ENCODE measurements at regions not wholly inside any gene's neighbourhood (a gene's known extent, or its start where the extent isn't known, plus 50 kb on each side); places are given as distances from the start of the nearest gene placed in this dataset.
"Not testable (repeated sequence)": the region's sequence is repeated elsewhere in the genome, so short reads cannot be mapped to it uniquely, and the experiment has no call there.

DNA sequence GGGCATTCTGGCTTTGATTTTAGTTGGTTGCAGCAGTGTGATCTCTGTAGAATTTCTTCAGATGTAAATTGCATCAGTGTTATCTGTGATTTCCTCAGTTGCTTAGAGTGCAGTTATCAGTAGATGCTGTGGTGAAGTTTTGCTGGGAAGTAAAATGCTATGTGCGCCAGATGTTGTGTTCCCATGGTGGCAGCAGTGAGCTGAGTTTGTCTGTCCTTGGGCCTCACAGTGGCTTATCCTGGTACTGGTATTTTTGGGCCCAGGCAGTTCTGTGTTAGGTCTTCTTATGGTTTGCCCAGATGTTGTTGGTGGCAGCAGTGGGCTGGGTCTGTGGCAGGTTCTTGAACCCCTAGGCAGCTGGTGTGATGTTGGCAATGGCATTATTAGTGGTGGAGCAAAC is 1242.1 kb downstream of the PLA2G4A start:
- no peak for DNase-seq

DNA sequence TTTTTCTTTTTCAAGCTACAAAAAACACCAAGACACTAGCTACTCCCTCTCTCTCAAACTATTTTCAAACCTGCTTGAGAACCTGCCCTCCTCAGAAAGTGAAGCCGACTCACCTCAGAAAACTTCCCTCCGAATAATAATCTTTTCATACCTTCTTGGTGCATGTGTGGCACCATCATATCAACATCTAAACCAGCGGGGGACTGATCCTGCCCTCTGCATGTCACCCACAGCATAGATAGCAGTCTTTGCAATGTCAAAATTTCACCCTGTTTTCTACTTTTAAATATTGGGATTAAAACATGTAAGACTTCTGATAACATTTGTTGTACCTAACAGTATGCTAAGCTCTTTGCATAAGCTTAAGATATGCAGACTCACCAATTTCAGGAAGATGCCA is 1260.3 kb downstream of the PLA2G4A start:
- no peak for DNase-seq

DNA sequence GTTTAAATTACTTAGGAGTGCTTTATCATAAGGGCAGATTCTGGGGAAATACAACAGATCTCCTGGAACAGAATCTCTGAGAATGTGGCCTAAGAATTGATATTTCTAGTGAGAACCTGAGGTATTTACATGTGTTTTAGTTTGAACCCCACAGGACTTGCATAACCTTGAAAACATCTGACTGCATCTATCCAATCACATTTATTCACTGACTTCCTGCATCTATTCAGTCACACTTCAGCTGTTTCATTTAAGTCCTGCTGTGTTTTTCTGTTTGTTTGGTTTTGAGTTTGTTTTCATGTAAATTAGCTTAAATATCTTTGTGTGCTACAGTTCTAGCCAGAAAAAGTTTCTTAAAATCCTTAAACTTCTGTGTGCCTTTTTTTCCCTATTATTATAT is 1260.7 kb downstream of the PLA2G4A start:
- peak; percentile 3 for DNase-seq

DNA sequence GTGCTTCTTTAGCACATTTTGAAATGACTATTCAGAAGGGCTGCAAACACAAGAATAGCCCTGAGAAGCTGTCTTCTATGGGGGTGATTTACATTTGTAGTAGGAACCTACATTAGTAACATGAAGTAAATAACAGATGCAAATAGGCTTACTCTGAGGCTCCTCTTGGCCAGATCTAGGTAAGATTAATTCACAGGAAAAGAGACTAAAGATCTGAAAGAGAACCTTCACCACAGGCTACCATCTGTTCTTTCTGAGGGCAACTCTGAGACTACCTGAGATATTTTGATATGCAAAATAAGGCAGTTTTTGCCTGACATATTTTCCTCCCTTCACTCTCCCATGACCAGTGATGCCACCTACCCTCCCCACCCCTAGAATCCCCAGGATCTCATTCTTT is 1267.8 kb downstream of the PLA2G4A start:
- DNase-seq, result no peak

DNA sequence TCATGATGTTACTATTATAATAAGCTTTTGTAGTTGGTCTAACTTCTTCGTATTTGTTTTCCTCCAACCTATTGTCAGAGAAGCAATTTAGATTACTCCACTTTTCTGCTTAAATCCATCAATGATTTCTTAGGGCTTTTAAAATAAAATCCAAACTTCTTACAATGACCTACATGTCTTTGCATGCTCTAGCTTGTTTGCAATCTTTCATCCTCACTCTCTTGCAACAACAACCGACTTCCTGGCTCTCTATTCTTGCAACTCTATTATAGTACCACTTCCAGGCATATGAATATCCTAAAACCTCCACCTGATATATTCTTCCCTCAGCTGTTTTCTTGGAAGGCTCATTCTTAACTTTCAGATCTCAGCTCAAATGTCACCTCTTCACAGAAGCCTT is 1288.7 kb downstream of the PLA2G4A start:
- DNase-seq, result no peak

DNA sequence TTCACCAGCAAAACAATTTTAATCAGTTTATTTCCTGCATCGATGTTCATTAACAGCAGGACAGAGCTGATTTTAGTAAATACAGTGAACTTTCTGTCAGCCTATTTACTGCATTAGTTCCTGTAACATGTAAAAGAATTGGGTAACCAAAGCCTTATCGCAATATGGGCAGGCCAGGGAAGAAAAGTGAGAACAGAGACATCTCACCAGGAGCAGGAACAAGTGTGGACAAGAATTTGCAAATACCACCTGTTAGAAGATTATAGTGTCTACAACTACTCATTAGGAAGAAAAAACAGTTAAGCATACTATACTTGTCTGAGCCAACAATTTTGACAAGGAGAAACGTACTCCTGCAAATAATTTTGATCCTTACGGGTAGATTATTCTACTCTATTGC is 1293.9 kb downstream of the PLA2G4A start:
- DNase-seq, result no peak

DNA sequence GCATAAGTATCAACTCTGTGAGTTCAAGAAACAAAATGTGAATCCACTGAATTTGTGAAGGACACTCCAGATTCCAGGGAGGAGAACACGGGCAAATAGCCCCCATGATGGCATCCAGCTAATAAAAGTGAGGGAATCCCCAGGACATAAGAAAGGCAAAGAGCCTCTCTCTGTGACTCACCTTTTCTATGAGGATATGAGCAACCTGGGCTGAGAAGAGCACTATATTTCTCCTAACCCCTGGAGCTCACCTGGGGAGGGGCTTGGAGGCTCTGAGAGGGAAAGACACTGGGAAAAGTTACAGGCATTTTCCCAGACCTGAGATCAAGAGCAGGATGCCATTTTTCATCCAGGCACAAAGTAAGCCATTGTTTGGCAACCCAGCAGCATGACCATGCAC is 1298.8 kb downstream of the PLA2G4A start:
- DNase-seq, result no peak

DNA sequence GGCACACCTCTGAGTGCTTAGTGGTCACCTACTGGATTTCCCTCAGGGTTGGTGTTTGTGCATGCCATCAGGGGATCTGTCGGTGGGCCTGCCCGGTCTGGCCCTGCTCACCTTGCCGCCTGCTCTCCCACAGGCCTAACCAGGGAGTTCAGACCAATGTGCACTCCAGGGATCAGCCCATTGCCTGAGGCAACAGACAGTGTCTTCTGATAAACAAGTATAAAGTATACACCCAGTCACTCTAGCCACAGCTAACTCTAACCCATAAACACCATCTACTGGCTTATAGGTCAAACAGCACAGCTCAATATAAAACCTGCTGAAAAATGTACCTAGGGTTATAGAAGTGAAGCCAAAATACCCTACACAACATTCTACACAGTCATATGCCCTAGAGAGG is 1300.0 kb downstream of the PLA2G4A start:
- DNase-seq, result no peak

DNA sequence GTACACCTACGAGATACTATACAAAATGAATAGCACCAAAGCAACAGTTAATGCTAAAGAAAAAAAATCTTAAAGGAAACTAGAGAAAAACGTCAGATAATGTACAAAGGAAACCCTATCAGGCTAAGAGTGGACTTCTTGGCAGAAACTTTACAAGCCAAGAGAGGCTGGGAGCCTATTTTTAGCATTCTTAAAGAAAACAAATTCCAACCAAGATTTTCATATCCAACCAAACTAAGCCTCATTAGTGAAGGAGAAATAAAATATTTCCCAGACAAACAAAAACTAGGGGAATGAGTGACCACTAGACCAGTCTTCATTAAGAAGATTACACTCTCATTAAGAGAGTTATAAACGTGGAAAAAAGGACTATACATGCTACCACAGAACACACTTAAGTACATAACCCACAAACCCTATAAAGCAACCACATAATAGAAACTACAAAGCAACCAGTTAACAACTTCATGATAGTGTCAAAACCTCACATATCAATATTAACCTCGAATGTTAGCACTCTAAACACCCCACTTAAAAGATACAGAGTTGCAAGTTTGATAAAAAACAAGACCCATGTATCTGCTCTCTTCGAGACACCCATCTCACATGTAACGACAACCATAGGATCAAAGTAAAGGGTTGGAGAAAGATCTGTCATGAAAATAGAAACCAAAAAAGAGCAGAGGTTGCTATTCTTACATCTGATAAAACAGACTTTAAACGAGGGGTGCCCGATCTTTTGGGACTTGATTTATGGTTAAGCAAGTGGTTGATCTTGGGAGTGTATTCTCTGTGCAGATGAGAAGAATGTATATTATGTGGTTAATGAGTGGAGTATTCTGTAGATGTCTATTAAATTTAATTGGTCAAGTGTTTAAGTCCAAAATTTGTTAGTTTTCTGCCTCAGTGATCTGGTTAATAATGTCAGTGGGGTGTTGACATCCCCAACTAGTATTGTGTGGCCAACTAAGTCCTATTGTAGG is 1301.4 kb downstream of the PLA2G4A start:
- DNase-seq, result no peak

DNA sequence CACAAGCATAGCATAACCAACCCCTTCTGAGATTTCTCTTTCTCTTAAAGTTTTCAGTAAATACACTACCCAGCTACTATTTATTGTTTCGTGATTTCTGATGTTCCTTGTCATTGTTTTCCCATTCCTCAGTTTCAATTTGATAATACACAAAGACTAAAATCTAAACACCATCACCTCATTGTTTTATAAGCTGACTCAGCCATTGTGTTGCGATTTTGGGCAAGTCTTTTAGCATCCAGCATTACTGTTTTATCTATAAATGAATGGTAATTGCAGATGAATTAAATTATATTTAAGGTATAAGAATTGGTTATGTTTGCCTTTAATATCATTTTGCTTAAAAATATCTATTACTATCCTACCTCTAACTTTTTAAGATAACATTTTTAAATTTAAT is 1308.5 kb downstream of the PLA2G4A start:
- no peak for DNase-seq

DNA sequence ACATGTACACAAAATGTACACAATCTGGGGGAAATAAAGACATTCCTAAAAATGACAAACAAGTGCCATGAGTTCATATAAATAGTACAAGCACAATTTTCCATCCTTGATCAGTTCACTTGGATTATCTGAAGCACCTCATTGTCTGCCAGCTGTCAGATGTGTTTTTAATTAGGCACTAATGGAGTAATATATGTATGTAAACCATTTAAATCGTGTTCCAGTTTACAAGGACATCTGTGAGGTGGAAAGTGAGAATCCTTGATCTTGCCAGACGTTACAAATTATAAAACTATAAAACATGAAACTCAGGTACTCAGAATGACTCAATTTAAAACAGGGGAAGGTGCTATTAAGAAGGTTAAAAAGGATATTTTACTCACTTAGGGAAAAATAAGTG is 1312.2 kb downstream of the PLA2G4A start:
- no peak for DNase-seq

DNA sequence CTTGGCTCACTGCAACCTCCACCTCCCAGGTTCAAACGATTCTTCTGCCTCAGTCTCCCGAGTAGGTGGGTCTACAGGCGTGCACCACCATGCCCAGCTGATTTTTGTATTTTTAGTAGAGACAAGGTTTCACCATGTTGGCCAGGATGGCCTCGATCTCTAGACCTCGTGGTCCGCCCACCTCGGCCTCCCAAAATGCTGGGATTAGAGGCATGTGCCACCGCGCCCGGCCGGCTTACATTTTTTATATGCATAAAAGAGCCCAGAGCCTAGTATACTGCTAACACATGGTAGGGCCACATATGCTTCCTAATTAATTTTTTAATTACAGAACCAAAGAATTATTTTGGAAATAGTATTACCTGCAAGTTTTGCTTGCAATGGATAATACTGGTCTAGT is 1325.4 kb downstream of the PLA2G4A start:
- DNase-seq, result no peak

DNA sequence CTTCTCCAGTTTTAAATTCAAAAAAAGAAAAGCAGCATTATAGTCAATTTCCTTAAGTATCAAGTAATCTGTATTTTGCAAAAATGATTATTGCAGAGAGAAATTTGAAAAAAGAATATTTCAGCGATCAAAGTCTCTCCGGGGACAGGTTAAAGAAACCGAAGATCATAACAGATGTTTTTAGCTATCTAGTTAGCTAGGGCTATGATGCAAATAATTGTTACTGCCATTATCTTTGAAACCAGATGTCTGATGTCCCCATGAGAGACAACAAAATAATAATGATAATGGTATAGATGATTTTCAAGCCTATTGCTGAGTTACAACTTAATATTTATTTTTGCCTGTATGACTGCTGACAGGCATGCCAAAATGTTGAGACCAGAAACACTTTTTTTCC is 1326.0 kb downstream of the PLA2G4A start:
- DNase-seq, result no peak

DNA sequence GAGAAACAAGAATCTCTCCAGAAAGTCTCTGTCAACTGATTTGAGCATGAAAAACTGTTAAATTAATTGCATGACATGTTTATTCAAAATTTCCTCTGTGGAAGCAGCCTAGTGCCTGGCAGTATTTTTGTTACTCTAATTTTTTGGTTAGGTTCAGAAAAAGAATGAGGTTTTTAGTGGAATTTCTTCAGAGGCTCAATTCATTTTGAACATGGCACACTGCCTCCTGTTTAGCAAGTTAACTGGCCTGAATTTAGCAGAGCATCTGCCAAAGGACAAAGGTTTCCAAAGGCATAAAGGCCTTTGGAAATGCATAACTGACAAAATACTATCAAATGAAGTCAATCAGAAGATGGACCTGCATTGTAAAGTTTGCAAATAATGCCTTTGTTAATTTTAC is 1326.5 kb downstream of the PLA2G4A start:
- DNase-seq, result no peak

DNA sequence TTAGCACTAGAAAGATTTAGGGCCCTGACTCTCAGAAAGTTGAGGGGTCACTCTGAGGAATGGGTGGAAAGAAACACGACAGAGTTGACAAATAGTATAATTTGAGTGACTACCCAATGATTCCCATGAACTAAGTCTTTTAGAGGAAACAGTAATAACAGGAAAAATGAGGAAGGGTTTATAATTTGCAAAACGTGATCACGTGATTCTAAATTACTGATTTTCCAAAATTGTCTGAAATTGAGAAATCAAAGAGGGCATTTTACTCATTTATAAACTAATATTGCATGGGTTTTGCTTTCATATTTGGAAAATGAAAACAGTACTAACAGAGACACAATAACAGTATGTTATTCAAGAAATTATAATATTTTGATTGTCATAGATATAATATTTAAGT is 1335.7 kb downstream of the PLA2G4A start:
- DNase-seq, result no peak

DNA sequence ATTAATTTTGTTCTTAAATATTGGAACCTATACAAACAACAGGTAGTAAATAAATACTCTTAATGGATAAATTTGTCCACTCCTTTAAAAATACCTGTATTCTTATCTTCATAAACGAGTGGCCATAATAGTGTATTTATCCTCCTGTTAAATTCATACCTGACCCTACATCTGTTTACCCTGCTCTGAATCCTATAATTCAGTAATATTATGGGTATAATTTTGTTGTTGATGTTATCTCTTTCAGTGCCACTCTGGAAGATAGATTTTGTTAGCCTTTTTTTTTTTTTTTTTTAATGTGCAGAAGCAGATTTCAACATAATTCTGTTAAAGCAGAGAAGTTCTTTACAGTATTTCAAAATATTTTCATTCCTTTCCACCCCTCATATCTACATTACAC is 1337.9 kb downstream of the PLA2G4A start:
- DNase-seq, result no peak

DNA sequence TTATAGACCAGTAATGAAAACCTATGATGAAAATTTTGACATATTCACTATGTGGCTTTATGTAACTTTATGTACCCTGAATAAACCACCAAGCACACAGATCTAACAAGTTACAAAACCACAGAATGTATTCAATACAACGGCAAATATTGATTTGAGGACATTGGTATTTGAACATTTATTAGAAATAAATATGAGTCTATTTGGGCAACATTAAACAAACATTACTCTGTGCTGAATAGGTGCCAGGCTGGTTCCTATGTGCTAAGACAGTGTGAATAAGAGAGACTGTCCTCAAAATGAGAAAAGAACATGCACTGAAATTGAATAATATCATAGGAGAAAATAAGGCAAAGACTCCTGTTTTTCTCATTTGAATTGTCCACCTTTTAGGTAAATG is 1341.2 kb downstream of the PLA2G4A start:
- DNase-seq, result no peak

DNA sequence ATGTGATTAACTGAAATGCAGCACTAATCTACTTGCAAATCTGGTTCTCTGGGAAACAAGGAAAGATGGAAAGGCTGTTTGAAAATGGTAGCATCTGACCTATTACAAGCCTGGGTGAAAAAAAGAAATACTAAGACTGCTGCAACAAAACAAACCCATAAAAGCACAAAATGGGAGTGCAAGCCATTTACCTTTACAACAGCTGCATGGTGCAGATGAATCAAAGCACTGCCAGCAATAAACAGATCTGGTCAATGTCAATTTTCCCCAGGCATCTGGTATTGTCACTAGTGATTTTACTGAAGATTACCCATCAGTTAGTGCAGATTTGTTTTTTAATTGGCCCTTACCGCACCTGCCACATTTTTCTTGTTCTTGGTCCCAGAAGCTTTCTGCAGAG is 1341.7 kb downstream of the PLA2G4A start:
- DNase-seq, result no peak

DNA sequence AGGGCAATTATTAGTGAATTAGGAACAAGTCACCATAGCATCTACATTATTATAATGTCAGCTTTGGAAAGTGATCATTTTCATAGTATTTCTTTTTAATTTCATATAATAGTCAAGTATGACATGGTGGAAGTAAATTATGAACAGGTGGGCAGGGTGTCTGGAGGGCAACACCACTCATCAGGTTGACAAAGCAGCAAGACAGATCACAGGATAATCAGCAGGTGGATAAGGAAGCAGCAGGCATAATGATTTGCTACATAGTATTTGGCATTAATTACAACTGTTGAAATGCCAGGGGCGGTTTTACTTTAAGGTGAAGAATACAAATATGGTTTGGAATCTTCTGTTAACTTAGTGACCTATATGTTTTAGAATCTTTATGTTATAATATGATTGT is 1342.2 kb downstream of the PLA2G4A start:
- no peak for DNase-seq

DNA sequence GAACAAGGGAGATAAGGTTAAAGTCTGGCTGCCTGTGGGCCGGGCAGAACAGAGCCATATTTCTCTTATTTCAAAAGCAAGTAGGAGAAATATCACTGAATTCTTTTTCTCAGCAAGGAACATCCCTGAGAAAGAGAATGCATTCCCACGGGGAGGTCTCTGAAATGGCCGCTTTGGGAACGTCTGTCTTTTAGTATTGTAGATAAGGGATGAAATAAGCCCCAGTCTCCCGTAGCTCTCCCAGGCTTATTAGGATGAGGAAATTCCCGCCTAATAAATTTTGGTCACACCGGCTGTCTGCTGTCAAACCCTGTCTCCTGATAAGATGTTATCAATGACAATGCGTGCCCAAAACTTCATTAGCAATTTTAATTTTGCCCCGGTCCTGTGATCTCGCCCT is 1353.3 kb downstream of the PLA2G4A start:
- not testable (repeated sequence) for DNase-seq

DNA sequence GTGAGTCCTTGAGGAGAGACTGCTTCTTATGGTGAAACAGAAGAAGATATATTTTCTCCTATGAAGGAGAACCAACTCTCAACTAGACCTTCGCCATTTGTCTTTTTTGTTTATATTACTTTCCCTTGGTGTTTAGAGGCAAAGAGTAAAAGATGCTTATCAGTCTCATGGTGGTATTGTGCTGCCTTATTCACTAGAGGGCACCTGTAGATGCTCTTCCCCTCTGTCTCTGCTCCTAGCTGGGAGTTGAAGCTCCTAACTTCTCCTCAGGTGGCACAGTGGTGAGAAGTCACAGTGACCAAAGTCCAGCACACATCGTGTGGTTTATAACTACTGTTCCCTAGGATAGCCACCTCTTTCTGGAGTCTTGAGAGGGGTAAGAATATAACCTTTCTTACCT is 1359.6 kb downstream of the PLA2G4A start:
- no peak for DNase-seq

DNA sequence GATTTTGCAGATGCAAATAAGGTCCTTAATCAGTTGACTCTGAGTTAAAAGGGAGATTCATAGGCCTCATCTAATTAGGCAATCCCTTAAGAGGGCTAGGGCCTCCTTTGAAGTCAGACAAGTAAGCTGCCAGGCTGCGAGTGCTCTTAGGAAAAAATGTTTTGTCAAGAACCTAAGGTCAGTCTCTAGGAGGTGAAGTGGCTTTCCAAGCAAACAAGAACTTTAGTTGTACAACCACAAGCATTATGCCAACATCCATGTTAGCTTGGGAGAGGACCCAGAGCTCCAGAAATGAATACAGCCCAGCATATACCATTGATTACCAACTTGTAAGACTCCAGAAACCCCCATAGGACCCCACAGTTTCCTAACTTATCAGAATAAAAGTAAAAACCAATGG is 1366.2 kb downstream of the PLA2G4A start:
- no peak for DNase-seq

DNA sequence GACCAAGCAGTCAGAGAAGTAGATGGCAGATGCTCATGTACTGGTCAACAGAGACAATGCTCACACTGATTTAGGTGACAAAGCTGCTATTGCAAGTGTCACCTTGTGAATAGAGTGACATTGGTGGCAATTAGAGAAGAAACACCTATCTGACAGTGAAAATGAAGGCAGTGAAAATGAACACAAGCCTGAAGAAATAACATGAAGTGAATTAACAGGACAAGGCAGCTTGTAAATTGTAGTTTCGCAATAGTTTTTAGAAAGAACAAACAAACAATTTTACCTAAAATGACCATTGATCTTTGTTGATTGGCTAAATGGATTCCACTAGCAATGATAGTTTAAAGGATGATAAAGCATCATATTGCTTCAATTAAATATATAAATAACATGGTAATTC is 1389.5 kb downstream of the PLA2G4A start:
- no peak for DNase-seq

DNA sequence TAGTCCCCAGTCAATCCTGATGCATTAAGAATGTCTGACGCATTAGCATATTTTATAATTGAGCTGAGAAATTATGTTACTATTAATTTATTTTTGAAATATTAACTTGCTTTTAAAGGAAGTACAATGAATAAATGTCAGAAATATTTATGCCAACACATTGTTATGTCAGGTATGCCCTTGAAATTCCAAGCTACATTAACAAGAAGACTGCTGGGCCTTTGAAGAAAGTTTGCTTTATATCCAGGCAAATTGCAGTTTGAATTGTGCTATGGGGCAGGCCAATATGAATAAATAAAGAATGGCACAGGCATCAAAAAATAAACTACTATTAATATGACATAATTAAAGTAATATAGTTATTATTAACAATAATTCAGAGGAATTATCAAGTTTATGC is 1391.3 kb downstream of the PLA2G4A start:
- DNase-seq, result no peak

DNA sequence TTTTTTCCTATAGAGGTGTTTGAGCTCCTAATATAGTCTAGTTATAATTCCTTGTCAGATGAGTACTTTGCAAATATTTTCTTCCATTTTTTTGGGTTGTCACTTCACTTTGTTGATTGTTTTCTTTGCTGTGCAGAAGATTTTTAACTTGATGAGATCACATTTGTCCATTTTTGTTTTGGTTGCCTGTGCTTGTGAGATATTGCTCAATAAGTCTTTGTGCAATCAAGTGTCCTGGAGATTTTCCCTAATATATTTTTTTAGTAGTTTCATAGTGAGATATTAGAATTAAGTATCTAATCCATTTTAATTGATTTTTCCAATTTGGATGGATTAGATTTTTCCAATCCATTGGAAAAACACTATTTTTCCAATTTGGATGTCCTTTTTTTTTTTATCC is 1395.5 kb downstream of the PLA2G4A start:
- no peak for DNase-seq
